ENCODE measurements at regions not wholly inside any gene's neighbourhood (a gene's known extent, or its start where the extent isn't known, plus 50 kb on each side); places are given as distances from the start of the nearest gene placed in this dataset.

GRCh38 chr17:59485015-59485414, 80.4 kb upstream of the DHX40 start:
- ATAC-seq, result no peak
- H3K27ac Mint-ChIP-seq, result no peak overlapping the region
- peaks cover 0 to 22% (median 0%) of the 10 kb centered on the region in 5 donors for H3K27me3 Mint-ChIP-seq
- Histone ChIP-seq H3K27me3 (ENCODE audit: control insufficient read depth in 2 of 2, insufficient read depth in 2 of 2, low read length in 2 of 2) (no peaks in the 10 kb centered on the region), H3K9me3 (ENCODE audit: control insufficient read depth in 2 of 3, low read length in 3 of 3) (no peaks in the 10 kb centered on the region), H3K4me1 (ENCODE audit: control insufficient read depth in 2 of 2, insufficient read depth in 2 of 2, low read length in 2 of 2) (no peaks in the 10 kb centered on the region), H3K27ac (ENCODE audit: low read depth, low read length) (no peak overlapping the region), H3K4me3 (ENCODE audit: low read length) (no peak overlapping the region), H3K36me3 (ENCODE audit: control insufficient read depth in 2 of 3, insufficient read depth in 3 of 3, low read length in 3 of 3) (no peaks in the 10 kb centered on the region)
- intact Hi-C loops (cut with micrococcal nuclease), result no loop called here
- H3K36me3 Mint-ChIP-seq, result peaks cover 0 to 5% (median 0%) of the 10 kb centered on the region in 5 donors
- H3K4me1 Mint-ChIP-seq, result peaks cover 0 to 9% (median 5%) of the 10 kb centered on the region in 7 donors
- no peak for DNase-seq
- ChIA-PET POLR2A (no interaction called here), CTCF (no interaction called here)
- no peaks in the 10 kb centered on the region for H3K9me3 Mint-ChIP-seq
- no peak overlapping the region for H3K4me3 Mint-ChIP-seq

DNA sequence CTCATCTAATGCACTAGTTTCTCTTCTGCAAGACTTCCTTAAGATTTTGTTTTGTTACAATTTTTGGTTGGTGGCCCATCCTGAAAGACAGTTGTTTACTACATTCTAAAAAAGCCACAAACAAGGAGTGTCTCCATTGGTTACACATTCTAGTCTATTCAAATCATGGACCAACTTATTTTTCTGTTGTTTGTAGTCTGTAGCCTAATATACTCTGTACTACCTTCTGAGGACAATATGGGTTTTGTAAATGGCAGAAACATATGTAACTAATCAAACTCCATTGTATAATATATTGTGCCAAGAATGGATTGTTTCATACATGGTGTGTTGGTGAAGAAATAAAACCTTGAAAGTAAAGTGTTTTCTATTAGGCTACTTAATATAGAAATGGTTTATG, 79.5 kb upstream of the DHX40 start:
- peaks cover 0 to 5% (median 0%) of the 10 kb centered on the region in 5 donors for H3K36me3 Mint-ChIP-seq

DNA sequence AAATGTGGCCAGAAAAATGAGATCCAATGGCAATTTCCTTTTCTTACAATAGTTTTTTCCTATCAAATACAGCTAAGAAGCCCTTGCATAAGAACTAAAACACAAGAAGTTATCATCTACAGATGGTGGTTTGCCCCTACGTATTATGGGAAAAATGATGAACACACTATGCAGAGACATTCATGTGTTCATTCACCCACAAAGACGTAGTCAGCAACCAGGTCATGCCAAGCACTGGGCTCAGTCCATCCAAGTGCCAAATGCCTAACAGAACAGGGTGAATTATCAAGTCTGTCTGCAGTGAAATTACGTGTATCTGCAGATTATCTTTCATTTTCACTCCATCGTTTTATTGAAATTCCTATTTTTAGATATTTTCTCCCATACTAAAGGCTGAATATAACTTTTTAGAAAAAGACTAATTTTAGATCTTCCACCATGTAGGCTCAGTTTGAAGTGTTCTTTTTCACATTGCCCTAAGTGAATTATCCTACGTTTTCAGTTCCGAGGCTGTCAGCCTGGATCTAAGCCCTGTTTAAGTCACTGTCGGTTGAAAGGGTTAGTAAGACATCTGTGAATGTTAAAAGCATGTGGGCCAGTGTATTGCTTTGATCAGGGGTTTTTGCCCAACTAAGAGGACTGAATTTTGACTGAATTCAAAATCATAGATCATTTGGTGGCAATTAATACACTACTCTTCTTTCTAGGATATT, 78.1 kb upstream of the DHX40 start:
- Mint-ChIP-seq H3K27ac (no peak overlapping the region), H3K36me3 (peaks cover 0 to 3% (median 0%) of the 10 kb centered on the region in 5 donors), H3K4me3 (no peak overlapping the region), H3K4me1 (peaks cover 0 to 9% (median 5%) of the 10 kb centered on the region in 7 donors), H3K27me3 (peaks cover 0 to 25% (median 0%) of the 10 kb centered on the region in 5 donors), H3K9me3 (peaks cover 0 to 2% (median 0%) of the 10 kb centered on the region in 11 donors)
- CTCF ChIA-PET, result no interaction called here
- H3K27me3 ChIP-seq (ENCODE audit: control insufficient read depth in 2 of 2, insufficient read depth in 2 of 2, low read length in 2 of 2), result peaks cover 0 to 3% of the 10 kb centered on the region in 2 donors
- H3K9me3 ChIP-seq (ENCODE audit: control insufficient read depth in 2 of 3, low read length in 3 of 3), result no peaks in the 10 kb centered on the region
- no peak overlapping the region for H3K4me3 ChIP-seq (ENCODE audit: low read length)
- H3K4me1 ChIP-seq (ENCODE audit: control insufficient read depth in 2 of 2, insufficient read depth in 2 of 2, low read length in 2 of 2), result no peaks in the 10 kb centered on the region
- no peak for ATAC-seq
- H3K36me3 ChIP-seq (ENCODE audit: control insufficient read depth in 2 of 3, insufficient read depth in 3 of 3, low read length in 3 of 3), result no peaks in the 10 kb centered on the region
- intact Hi-C loops (cut with micrococcal nuclease), result no loop called here
- POLR2A ChIA-PET, result no interaction called here
- H3K27ac ChIP-seq (ENCODE audit: low read depth, low read length), result no peak overlapping the region
- no peak for DNase-seq

More for the DNA sequence above, 79.5 kb upstream of the DHX40 start:
- Histone ChIP-seq H3K4me1 (ENCODE audit: control insufficient read depth in 2 of 2, insufficient read depth in 2 of 2, low read length in 2 of 2) (no peaks in the 10 kb centered on the region), H3K9me3 (ENCODE audit: control insufficient read depth in 2 of 3, low read length in 3 of 3) (no peaks in the 10 kb centered on the region), H3K27ac (ENCODE audit: low read depth, low read length) (no peak overlapping the region), H3K36me3 (ENCODE audit: control insufficient read depth in 2 of 3, insufficient read depth in 3 of 3, low read length in 3 of 3) (no peaks in the 10 kb centered on the region), H3K4me3 (ENCODE audit: low read length) (no peak overlapping the region), H3K27me3 (ENCODE audit: control insufficient read depth in 2 of 2, insufficient read depth in 2 of 2, low read length in 2 of 2) (no peaks in the 10 kb centered on the region)
- H3K27me3 Mint-ChIP-seq, result peaks cover 0 to 22% (median 0%) of the 10 kb centered on the region in 5 donors
- no peak overlapping the region for H3K4me3 Mint-ChIP-seq
- H3K27ac Mint-ChIP-seq, result no peak overlapping the region
- ChIA-PET POLR2A (no interaction called here), CTCF (no interaction called here)
- ATAC-seq (no peak), DNase-seq (no peak)
- intact Hi-C loops (cut with micrococcal nuclease), result no loop called here
- peaks cover 0 to 9% (median 5%) of the 10 kb centered on the region in 7 donors for H3K4me1 Mint-ChIP-seq
- no peaks in the 10 kb centered on the region for H3K9me3 Mint-ChIP-seq

- H3K27me3 Mint-ChIP-seq, result peaks cover 0 to 27% (median 0%) of the 10 kb centered on the region in 5 donors
- Histone ChIP-seq H3K4me1 (ENCODE audit: control insufficient read depth in 2 of 2, insufficient read depth in 2 of 2, low read length in 2 of 2) (no peaks in the 10 kb centered on the region), H3K27ac (ENCODE audit: low read depth, low read length) (no peak overlapping the region), H3K27me3 (ENCODE audit: control insufficient read depth in 2 of 2, insufficient read depth in 2 of 2, low read length in 2 of 2) (peaks cover 0 to 3% of the 10 kb centered on the region in 2 donors), H3K4me3 (ENCODE audit: low read length) (no peak overlapping the region), H3K9me3 (ENCODE audit: control insufficient read depth in 2 of 3, low read length in 3 of 3) (no peaks in the 10 kb centered on the region), H3K36me3 (ENCODE audit: control insufficient read depth in 2 of 3, insufficient read depth in 3 of 3, low read length in 3 of 3) (no peaks in the 10 kb centered on the region)
- DNase-seq, result no peak
- peaks cover 0 to 7% (median 2%) of the 10 kb centered on the region in 7 donors for H3K4me1 Mint-ChIP-seq
- no peak for ATAC-seq
- peaks cover 0 to 2% (median 0%) of the 10 kb centered on the region in 5 donors for H3K36me3 Mint-ChIP-seq
- H3K27ac Mint-ChIP-seq, result no peak overlapping the region
- intact Hi-C loops (cut with micrococcal nuclease), result no loop called here
- CTCF ChIA-PET, result no interaction called here
- H3K9me3 Mint-ChIP-seq, result peaks cover 0 to 2% (median 0%) of the 10 kb centered on the region in 11 donors
- POLR2A ChIA-PET, result no interaction called here
- no peak overlapping the region for H3K4me3 Mint-ChIP-seq
These were observed 76.6 kb upstream of the DHX40 start for GRCh38 chr17:59488805-59489204.

- H3K9me3 ChIP-seq (ENCODE audit: control insufficient read depth in 2 of 3, low read length in 3 of 3), result no peaks in the 10 kb centered on the region
- H3K27me3 Mint-ChIP-seq, result peaks cover 0 to 31% (median 0%) of the 10 kb centered on the region in 5 donors
- no peak overlapping the region for H3K27ac Mint-ChIP-seq
- peaks cover 0 to 4% (median 0%) of the 10 kb centered on the region in 7 donors for H3K4me1 Mint-ChIP-seq
- H3K4me3 Mint-ChIP-seq, result no peak overlapping the region
- H3K36me3 ChIP-seq (ENCODE audit: control insufficient read depth in 2 of 3, insufficient read depth in 3 of 3, low read length in 3 of 3), result no peaks in the 10 kb centered on the region
- H3K9me3 Mint-ChIP-seq, result peaks cover 0 to 2% (median 0%) of the 10 kb centered on the region in 11 donors
- ChIA-PET POLR2A (no interaction called here), CTCF (no interaction called here)
- intact Hi-C loops (cut with micrococcal nuclease), result no loop called here
- H3K27ac ChIP-seq (ENCODE audit: low read depth, low read length), result no peak overlapping the region
- DNase-seq, result no peak
- H3K4me3 ChIP-seq (ENCODE audit: low read length), result no peak overlapping the region
- no peaks in the 10 kb centered on the region for H3K4me1 ChIP-seq (ENCODE audit: control insufficient read depth in 2 of 2, insufficient read depth in 2 of 2, low read length in 2 of 2)
- ATAC-seq, result no peak
- peaks cover 0 to 3% of the 10 kb centered on the region in 2 donors for H3K27me3 ChIP-seq (ENCODE audit: control insufficient read depth in 2 of 2, insufficient read depth in 2 of 2, low read length in 2 of 2)
- H3K36me3 Mint-ChIP-seq, result no peaks in the 10 kb centered on the region
These were observed 75.2 kb upstream of the DHX40 start for GRCh38 chr17:59490216-59490615.

DNA sequence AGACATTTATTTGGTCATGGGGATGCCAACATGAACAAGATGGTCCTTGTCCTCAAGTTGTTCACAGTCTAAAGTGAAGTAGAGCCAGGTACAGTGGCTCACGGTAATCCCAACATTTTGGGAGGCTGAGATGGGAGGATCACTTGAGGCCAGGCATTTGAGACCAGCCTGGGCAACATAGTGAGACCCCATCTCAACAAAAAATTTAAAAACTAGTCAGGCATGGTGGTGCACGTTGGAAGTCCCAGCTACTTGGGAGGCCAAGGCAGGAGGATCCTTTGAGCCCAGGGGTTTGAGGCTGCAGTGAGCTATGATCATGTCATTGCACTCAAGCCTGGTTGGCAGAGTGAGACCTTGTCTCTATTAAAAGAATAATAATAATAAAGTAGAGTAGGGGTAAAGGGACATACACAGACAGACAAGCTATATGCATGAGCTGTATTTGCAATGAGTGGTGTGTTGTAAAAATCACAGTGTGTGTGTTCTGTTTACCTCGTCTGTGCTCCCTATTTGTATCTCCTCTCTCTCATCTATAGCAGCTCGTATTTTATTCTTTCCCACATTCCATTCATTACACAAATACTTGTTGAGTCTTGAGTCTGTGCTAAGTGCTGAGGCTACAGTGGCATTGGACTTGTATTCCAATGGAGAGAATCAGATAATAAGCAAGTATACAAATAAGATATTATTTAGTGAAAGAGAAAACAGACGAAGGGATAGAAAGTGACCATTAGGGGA, 73.9 kb upstream of the DHX40 start:
- H3K27ac Mint-ChIP-seq, result no peak overlapping the region
- H3K4me3 Mint-ChIP-seq, result no peak overlapping the region
- peaks cover 0 to 3% of the 10 kb centered on the region in 2 donors for H3K27me3 ChIP-seq (ENCODE audit: control insufficient read depth in 2 of 2, insufficient read depth in 2 of 2, low read length in 2 of 2)
- intact Hi-C loops (cut with micrococcal nuclease), result no loop called here
- DNase-seq (no peak), ATAC-seq (no peak)
- no peaks in the 10 kb centered on the region for H3K36me3 Mint-ChIP-seq
- peaks cover 0 to 2% (median 0%) of the 10 kb centered on the region in 11 donors for H3K9me3 Mint-ChIP-seq
- H3K27me3 Mint-ChIP-seq, result peaks cover 0 to 29% (median 0%) of the 10 kb centered on the region in 5 donors
- ChIA-PET CTCF (no interaction called here), POLR2A (no interaction called here)
- H3K9me3 ChIP-seq (ENCODE audit: control insufficient read depth in 2 of 3, low read length in 3 of 3), result no peaks in the 10 kb centered on the region
- no peaks in the 10 kb centered on the region for H3K4me1 ChIP-seq (ENCODE audit: control insufficient read depth in 2 of 2, insufficient read depth in 2 of 2, low read length in 2 of 2)
- H3K4me3 ChIP-seq (ENCODE audit: low read length), result no peak overlapping the region
- no peaks in the 10 kb centered on the region for H3K4me1 Mint-ChIP-seq
- no peaks in the 10 kb centered on the region for H3K36me3 ChIP-seq (ENCODE audit: control insufficient read depth in 2 of 3, insufficient read depth in 3 of 3, low read length in 3 of 3)
- H3K27ac ChIP-seq (ENCODE audit: low read depth, low read length), result no peak overlapping the region

All from naive thymus-derived CD4-positive, alpha-beta T cell (primary cell).